Type B pancreatic cell (in vitro differentiated cells): ENCODE measurements at regions not wholly inside any gene's neighbourhood (a gene's known extent, or its start where the extent isn't known, plus 50 kb on each side); places are given as distances from the start of the nearest gene placed in this dataset.

Experiments used
- DNase-seq: peaks from one replicate; pipeline ENCODE4 v3.0.0; 2021; ENCODE audit warnings: mixed read lengths; ENCODE audit not compliant: unreplicated experiment; ENCODE audit errors: extremely low spot score
- H3K27ac Mint-ChIP-seq: 2 replicates; pipeline ENCODE4 v1.8.0; 2021; ENCODE audit warnings: mild to moderate bottlenecking, mixed read lengths
- H3K27me3 Mint-ChIP-seq: 2 replicates; pipeline ENCODE4 v1.8.0; 2021; ENCODE audit warnings: mixed read lengths
- H3K36me3 Mint-ChIP-seq: 2 replicates; pipeline ENCODE4 v1.8.0; 2021; ENCODE audit warnings: mixed read lengths
- H3K4me1 Mint-ChIP-seq: one replicate; pipeline ENCODE4 v1.8.0; 2021; ENCODE audit warnings: mixed read lengths; ENCODE audit not compliant: unreplicated experiment
- H3K4me3 Mint-ChIP-seq: 2 replicates; pipeline ENCODE4 v1.8.0; 2021; ENCODE audit warnings: mild to moderate bottlenecking, mixed read lengths
- H3K9me3 Mint-ChIP-seq: 2 replicates; pipeline ENCODE4 v1.8.0; 2021; ENCODE audit warnings: mixed read lengths
- CTCF ChIP-seq: fragments of 200-600 bp; sonication (generic); conservative IDR thresholded peaks from 2 replicates; pipeline ENCODE4 v1.5.0; 2021; ENCODE audit warnings: antibody characterized with exemption, mild to moderate bottlenecking

GRCh38 chr9:78860801-78861475 lies 564.0 kb downstream of the PSAT1 start:
- TF ChIP-seq CTCF = no peak
- Mint-ChIP-seq H3K27ac (no peak overlapping the region), H3K27me3 (peaks cover 59% of the 10 kb centered on the region), H3K9me3 (no peaks in the 10 kb centered on the region), H3K36me3 (no peaks in the 10 kb centered on the region), H3K4me3 (no peak overlapping the region), H3K4me1 (peaks cover 28% of the 10 kb centered on the region)
- DNase-seq = no peak

- H3K4me1 Mint-ChIP-seq = peaks cover 10% of the 10 kb centered on the region
- no peak overlapping the region for H3K27ac Mint-ChIP-seq
- TF ChIP-seq CTCF = no peak
- peaks cover 39% of the 10 kb centered on the region for H3K27me3 Mint-ChIP-seq
- H3K9me3 Mint-ChIP-seq = no peaks in the 10 kb centered on the region
- no peak overlapping the region for H3K4me3 Mint-ChIP-seq
- H3K36me3 Mint-ChIP-seq = no peaks in the 10 kb centered on the region
- DNase-seq = no peak
Observed at GRCh38 chr9:78863531-78863930, 566.6 kb downstream of the PSAT1 start.

- Mint-ChIP-seq H3K4me3 (no peak overlapping the region), H3K36me3 (no peaks in the 10 kb centered on the region), H3K27me3 (peaks cover 27% of the 10 kb centered on the region), H3K27ac (no peak overlapping the region), H3K9me3 (no peaks in the 10 kb centered on the region), H3K4me1 (peaks cover 10% of the 10 kb centered on the region)
- DNase-seq = no peak
- no peak for TF ChIP-seq CTCF
Observed at GRCh38 chr9:78865737-78866136, 568.8 kb downstream of the PSAT1 start.

GRCh38 chr9:78866207-78867132 lies 569.5 kb downstream of the PSAT1 start:
- DNase-seq = no peak
- H3K27ac Mint-ChIP-seq = no peak overlapping the region
- H3K4me3 Mint-ChIP-seq = no peak overlapping the region
- H3K9me3 Mint-ChIP-seq = no peaks in the 10 kb centered on the region
- no peaks in the 10 kb centered on the region for H3K36me3 Mint-ChIP-seq
- peaks cover 10% of the 10 kb centered on the region for H3K4me1 Mint-ChIP-seq
- TF ChIP-seq CTCF = no peak
- peaks cover 30% of the 10 kb centered on the region for H3K27me3 Mint-ChIP-seq

GRCh38 chr9:78871086-78871451 lies 574.1 kb downstream of the PSAT1 start:
- peaks cover 4% of the 10 kb centered on the region for H3K4me1 Mint-ChIP-seq
- no peak for TF ChIP-seq CTCF
- no peaks in the 10 kb centered on the region for H3K9me3 Mint-ChIP-seq
- no peaks in the 10 kb centered on the region for H3K36me3 Mint-ChIP-seq
- H3K4me3 Mint-ChIP-seq = no peak overlapping the region
- H3K27ac Mint-ChIP-seq = no peak overlapping the region
- H3K27me3 Mint-ChIP-seq = peaks cover 26% of the 10 kb centered on the region
- no peak for DNase-seq
